Upper lobe of left lung (tissue), 4 donors: ENCODE measurements at regions not wholly inside any gene's neighbourhood (a gene's known extent, or its start where the extent isn't known, plus 50 kb on each side); places are given as distances from the start of the nearest gene placed in this dataset.
"Not testable (repeated sequence)": the region's sequence is repeated elsewhere in the genome, so short reads cannot be mapped to it uniquely, and the experiment has no call there.

Source experiments
- EP300 ChIP-seq, 4 donors: sonication (generic); formaldehyde crosslinking; IDR thresholded peaks; one replicate each; pipeline ENCODE4 v1.5.1; 2017; ENCODE audit warnings: antibody characterized with exemption in 4 of 4, control low read depth in 2 of 4
- POLR2A ChIP-seq, 4 donors: fragments of 450-650 bp; IDR thresholded peaks; one replicate each; pipeline ENCODE4 v1.5.1; 2016 to 2017; ENCODE audit warnings: antibody characterized with exemption in 4 of 4, mild to moderate bottlenecking in 2 of 4
- POLR2AphosphoS5 ChIP-seq, 2 donors: sonication (generic); formaldehyde crosslinking; IDR thresholded peaks; one replicate each; pipeline ENCODE4 v1.5.1; 2017; ENCODE audit warnings: antibody characterized with exemption in 2 of 2
- TF ChIP-seq, protein P1 (sequence below), 6 experiments: fragments of 450-650 bp in 4 of 6; fragments of 200-600 bp in 2 of 6; sonication (generic) in 2 of 6; IDR thresholded peaks; one replicate each; pipeline ENCODE4 v1.5.1; 2016 to 2019; ENCODE audit warnings: antibody characterized with exemption in 6 of 6

DNA sequence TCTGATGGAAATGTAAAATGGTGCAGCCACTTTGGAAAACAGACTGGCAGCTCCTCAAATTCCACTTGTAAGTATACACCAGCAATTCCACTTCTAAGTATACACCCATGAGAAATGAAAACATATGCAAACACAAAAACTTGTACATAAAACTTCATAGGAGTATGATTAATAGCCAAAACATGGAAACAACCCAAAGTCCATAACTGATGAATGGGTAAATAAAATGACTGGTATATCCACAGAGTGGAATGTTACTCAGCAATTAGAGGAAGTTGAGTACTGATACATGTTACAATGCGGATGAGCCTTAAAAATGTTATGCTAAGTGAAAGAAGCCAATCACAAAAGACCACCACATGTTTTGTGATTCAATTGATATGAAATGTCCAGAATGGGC lies 99.8 kb upstream of the VOPP1 start:
- TF ChIP-seq, protein P1, sequence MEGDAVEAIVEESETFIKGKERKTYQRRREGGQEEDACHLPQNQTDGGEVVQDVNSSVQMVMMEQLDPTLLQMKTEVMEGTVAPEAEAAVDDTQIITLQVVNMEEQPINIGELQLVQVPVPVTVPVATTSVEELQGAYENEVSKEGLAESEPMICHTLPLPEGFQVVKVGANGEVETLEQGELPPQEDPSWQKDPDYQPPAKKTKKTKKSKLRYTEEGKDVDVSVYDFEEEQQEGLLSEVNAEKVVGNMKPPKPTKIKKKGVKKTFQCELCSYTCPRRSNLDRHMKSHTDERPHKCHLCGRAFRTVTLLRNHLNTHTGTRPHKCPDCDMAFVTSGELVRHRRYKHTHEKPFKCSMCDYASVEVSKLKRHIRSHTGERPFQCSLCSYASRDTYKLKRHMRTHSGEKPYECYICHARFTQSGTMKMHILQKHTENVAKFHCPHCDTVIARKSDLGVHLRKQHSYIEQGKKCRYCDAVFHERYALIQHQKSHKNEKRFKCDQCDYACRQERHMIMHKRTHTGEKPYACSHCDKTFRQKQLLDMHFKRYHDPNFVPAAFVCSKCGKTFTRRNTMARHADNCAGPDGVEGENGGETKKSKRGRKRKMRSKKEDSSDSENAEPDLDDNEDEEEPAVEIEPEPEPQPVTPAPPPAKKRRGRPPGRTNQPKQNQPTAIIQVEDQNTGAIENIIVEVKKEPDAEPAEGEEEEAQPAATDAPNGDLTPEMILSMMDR (IDR thresholded peaks at IDR 0.05): not testable (repeated sequence)
- TF ChIP-seq POLR2AphosphoS5, POLR2A, EP300 (IDR thresholded peaks at IDR 0.05): not testable (repeated sequence)
